Motor neuron (in vitro differentiated cells): ENCODE measurements at regions not wholly inside any gene's neighbourhood (a gene's known extent, or its start where the extent isn't known, plus 50 kb on each side); places are given as distances from the start of the nearest gene placed in this dataset.

ENCODE experiments used
- ATAC-seq, 8 experiments: fragments of 200-7000 bp; cut with Tn5 transposase; replicated peaks in 6 of 8; 2 replicates each; pipeline ENCODE4 v1.8.0; 2021; ENCODE audit warnings: mild to moderate bottlenecking in 8 of 8, moderate library complexity in 8 of 8
- H3K27ac ChIP-seq, 2 donors: fragments of 250-450 bp; sonication (Bioruptor Pico); 2 replicates each; pipeline ENCODE4 v1.9.0; 2021; ENCODE audit warnings: antibody characterized with exemption in 2 of 2, mild to moderate bottlenecking in 2 of 2, moderate library complexity in 1 of 2
- H3K4me1 ChIP-seq, 2 donors: fragments of 250-450 bp; sonication (Bioruptor Pico); replicated peaks in 1 of 2; 2 replicates each; pipeline ENCODE4 v1.6.1; 2021; ENCODE audit warnings: antibody characterized with exemption in 2 of 2, mild to moderate bottlenecking in 2 of 2, moderate library complexity in 1 of 2
- H3K4me3 ChIP-seq, 5 donors: fragments of 250-450 bp; sonication (Bioruptor Pico); 2 replicates each; pipeline ENCODE4 v1.9.0; 2021; ENCODE audit warnings: antibody characterized with exemption in 5 of 5, mild to moderate bottlenecking in 5 of 5, moderate library complexity in 4 of 5
- WGBS, 10 experiments: fragments of 450-650 bp; shearing (Covaris generic); methylation state at CpG; one replicate each; pipeline ENCODE4 v1.0.0; 2022; 5-methylcytosine and 5-hydroxymethylcytosine counted together
- in situ Hi-C, 9 experiments: fragments of 400-800 bp; cut with MboI; loops; one replicate each; pipeline ENCODE4 v1.15.0; 2021; ENCODE audit warnings: low sequenced_read_pairs in 9 of 9, low pct_unique_long_range_greater_than_20kb in 2 of 9; ENCODE audit not compliant: unreplicated experiment in 9 of 9

DNA sequence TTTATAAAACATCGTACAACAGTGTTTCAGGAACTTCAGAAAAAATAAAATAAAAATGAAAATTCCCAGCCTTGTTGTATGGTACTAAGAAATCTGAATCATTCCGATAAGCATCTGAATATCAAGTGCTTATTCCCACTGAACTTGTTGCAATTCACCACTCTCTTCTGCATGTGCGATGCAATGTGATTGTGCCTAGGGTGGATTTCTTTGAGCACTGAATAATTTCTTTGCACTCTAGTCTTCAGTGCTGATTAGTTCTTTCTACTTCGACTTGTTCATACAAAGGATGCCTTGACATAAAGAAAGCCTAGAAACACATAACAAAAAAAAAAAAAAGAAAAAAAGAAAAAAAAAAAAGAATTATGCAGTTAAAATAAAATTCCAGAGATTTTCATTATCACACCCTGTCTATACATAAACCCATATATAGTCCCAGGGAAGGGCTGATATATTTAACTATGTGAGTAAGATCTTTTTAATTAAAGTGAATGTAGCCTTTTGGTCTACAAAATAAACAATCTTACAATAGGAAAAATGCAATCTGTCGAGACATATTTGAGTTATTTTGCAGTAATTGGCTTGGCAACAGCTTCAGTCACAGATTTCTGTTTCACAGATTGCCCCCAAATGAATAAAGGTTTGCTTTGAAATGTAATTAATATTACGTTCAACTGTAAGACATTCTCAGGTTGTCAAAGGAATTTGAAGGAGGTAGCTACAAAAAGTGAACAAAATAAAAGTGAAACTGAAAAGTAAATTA is 1118.9 kb upstream of the CELF2 start:
- ATAC-seq, result peak in 2 of 8 experiments; percentile 66 to 69
- H3K4me3 ChIP-seq, result no peak overlapping the region
- no peak overlapping the region for H3K27ac ChIP-seq
- WGBS, 10 experiments, result 9 to 85% (median 65%) methylated on average over 5 to 6 of the region's 6 CpGs
- peaks cover 0 to 10% of the 10 kb centered on the region in 2 donors for H3K4me1 ChIP-seq
- in situ Hi-C loops, result no loop called here

DNA sequence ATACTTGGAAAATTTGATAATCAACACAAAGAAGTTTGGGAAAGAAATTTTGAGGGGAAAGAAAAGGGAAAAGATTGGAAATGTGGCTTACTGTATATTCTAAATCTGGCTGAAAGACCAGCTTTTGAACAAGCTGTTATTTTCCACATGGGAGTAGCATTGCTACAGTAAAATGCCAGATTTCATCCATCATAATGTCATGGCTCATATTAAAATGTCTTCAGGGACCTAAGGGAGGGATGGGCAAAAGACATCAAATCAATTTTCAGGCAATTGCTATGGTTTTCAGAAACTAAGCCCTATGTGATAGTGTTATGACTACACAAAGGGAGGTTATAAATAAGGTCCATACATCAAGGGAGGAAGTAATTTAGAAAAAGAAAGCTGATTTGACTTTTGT is 1116.9 kb upstream of the CELF2 start:
- in situ Hi-C loops, result no loop called here
- ATAC-seq, result peak in 5 of 8 experiments; percentile 10 to 91 (median 86)
- Histone ChIP-seq H3K27ac (no peak overlapping the region), H3K4me3 (no peak overlapping the region), H3K4me1 (peaks cover 0 to 10% of the 10 kb centered on the region in 2 donors)

DNA sequence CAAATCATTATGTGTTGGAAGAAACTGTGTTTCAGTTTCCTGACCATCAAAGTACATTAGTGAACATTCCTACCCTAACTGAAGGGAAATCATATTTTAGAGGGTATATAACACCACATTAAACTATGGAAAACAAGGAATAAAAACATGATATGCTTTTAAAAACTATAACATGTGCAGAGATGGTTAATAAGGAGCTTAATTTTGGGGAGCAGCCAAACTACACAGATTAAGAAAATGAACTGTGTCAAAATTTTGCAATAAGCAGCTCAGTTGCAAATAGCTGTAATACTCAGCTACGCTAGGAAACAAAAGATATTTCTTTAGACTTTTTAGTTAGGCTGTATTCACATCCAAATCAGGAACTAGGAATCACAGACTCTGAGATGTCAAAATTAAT is 1115.7 kb upstream of the CELF2 start:
- peaks cover 0 to 10% of the 10 kb centered on the region in 2 donors for H3K4me1 ChIP-seq
- H3K27ac ChIP-seq, result no peak overlapping the region
- WGBS, 10 experiments, result 14 to 100% (median 51%) methylated on average over 1 of the region's 1 CpG; no CpG with 5 or more reads in 2 of the 10 experiments
- in situ Hi-C loops, result no loop called here
- H3K4me3 ChIP-seq, result no peak overlapping the region
- no peak for ATAC-seq

DNA sequence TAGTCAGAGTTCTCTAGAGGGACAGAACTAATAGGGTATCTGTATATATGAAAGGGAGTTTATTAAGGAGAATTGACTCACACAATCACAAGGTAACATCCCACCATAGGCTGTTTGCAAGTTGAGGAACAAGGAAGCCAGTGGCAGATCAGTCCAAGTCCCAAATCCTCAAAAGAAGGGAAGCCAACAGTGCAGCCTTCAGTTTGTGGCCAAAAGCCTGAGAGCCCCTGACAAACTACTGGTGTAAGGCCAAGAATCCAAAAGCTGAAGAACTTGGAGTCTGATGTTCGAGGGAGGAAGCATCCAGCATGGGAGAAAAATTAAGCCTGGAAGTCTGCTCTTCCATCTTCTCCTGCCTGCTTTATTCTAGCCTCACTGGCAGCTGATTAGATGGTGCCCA is 1107.2 kb upstream of the CELF2 start:
- ATAC-seq, result no peak
- WGBS, 10 experiments, result 0 to 100% (median 80%) methylated on average over 1 of the region's 1 CpG; no CpG with 5 or more reads in 7 of the 10 experiments
- no peak overlapping the region for H3K4me3 ChIP-seq
- H3K4me1 ChIP-seq, result no peaks in the 10 kb centered on the region
- H3K27ac ChIP-seq, result no peak overlapping the region
- in situ Hi-C loops, result no loop called here

DNA sequence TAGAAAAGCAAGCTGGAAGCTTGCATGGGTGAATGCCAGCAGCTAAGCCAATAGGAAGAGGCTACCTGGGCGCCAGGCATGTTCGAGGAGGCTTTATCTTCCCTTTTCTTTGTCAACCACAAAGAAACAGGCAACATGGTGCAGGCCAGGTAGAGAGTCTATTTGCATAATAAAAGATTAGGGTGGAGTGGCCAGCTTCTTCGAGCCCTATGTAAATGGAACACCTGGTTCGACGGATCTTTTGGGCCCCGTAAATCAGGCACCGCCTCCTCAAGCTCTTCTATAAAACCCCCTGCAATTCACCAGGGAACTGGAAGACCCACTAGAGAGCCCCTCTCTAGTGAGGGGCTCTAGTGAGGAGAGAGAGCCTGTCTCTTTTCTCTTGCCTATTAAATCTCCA is 1106.2 kb upstream of the CELF2 start:
- no peak for ATAC-seq
- Histone ChIP-seq H3K27ac (no peak overlapping the region), H3K4me3 (no peak overlapping the region), H3K4me1 (no peaks in the 10 kb centered on the region)
- in situ Hi-C loops, result no loop called here
- WGBS, 10 experiments, result 4 to 100% (median 50%) methylated on average over 2 to 6 of the region's 7 CpGs; no CpG with 5 or more reads in 3 of the 10 experiments

DNA sequence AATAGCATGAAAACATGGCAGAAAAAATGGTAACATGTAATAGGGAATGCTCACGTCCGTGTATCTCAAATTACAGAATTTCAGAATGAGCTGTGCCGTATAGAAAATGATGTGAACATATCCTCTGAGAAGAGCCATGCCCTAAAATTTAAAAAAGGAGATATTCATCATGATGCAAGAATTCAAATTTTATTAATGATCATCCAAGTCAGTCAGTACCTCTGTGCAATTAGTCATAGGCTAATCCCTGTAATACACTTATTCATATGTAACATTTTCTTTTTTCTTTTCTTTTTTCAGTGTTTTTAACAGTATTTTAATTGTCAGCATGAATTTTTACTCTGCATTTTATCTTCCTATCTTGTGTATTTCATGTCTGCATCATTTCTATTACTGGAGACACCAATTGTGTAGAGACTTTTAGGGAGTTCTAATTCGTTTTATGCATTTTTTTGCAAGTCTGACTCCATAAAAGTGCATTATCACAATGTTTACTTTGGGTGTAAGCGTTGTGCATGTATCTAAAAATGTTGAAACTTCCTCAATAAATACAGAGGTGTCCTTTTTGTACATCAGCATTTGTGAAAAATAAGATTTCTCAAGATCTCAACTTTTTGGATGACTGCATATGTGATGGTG is 1103.7 kb upstream of the CELF2 start:
- H3K4me3 ChIP-seq, result no peak overlapping the region
- H3K27ac ChIP-seq, result no peak overlapping the region
- 4 to 78% (median 61%) methylated on average over 1 to 5 of the region's 5 CpGs for WGBS, 10 experiments
- no peaks in the 10 kb centered on the region for H3K4me1 ChIP-seq
- ATAC-seq, result peak in 2 of 8 experiments; percentile 55 to 84
- in situ Hi-C loops, result no loop called here

DNA sequence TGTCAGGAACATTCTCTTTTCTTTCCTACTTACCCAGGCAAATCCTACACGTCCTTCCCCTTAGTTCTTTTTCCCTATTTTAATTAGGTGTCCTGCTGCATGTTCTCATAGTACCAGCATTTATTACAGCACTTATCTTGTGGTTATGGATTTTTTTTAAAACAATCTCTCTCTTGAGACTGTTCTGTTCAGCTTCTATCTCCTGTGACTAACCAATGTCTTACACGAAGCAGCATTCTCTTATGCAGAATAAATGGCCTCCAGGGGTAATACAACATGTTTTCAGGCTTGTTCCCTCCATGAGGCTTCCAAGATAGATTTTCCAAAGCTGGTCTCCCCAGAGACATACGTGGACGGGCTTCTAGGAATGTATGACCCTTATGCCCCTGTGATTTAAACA is 1096.1 kb upstream of the CELF2 start:
- Histone ChIP-seq H3K4me3 (no peak overlapping the region), H3K27ac (no peak overlapping the region), H3K4me1 (peaks cover 0 to 18% of the 10 kb centered on the region in 2 donors)
- ATAC-seq, result peak in 5 of 8 experiments; percentile 55 to 79 (median 59)
- in situ Hi-C loops, result no loop called here
- WGBS, 10 experiments, result 8 to 72% (median 45%) methylated on average over 2 to 4 of the region's 4 CpGs; no CpG with 5 or more reads in 1 of the 10 experiments

DNA sequence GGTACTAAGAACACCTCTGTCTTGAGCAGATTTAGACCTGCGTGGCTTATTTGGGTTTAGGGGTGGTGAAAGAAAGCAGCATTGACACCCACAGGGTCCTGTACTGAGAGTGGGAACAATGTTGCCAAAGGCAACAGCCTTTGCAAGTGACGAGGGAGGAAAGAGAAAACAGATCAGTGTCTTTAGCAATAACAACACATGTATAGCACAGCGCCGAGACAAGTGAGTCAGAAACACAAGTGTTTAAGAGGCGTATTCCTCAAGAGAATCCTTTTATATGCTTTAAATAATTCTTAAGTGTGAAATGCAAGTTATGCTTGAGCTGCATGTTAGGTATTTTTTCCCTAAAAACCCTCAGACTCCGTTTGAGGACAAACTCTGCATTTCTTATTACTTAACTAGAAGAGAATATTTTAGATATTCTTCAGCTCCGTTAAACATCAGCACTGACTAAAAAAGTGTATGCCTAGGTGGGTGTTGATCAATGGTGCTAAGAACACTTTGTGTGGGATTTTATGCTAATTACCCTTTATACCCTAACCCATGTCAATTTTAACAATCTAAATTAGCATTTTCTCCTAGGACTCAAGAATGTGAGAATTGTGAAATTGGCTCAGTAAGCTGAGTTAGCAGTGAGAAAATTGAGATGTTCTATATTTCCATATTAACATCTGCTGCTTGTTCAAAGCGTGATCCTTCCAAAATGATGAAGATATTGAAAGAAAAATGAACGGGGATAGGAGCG is 1095.4 kb upstream of the CELF2 start:
- in situ Hi-C loops, result no loop called here
- Histone ChIP-seq H3K27ac (no peak overlapping the region), H3K4me1 (peaks cover 0 to 21% of the 10 kb centered on the region in 2 donors), H3K4me3 (no peak overlapping the region)
- peak in 1 of 8 experiments; percentile 87 for ATAC-seq
- WGBS, 10 experiments, result 8 to 100% (median 91%) methylated on average over 2 to 10 of the region's 10 CpGs

DNA sequence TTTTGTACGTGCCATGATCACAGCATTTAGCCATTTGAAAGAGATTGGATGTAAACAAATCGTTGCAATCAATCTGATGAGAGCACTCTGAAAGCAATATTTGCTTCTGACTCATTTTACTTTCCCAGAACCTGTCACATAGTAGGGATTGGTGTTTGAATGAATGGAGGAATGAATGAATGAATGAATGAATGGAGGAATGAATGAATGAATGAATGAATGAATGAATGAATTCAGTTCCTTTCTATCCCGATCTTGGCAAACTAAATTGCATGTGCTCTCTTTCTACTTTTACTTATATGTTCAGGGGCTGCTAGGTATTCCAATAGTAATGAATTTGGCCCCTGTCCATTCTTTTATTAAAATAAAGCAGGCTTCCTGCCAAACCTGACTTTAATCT is 1091.7 kb upstream of the CELF2 start:
- WGBS, 10 experiments, result 17 to 100% (median 83%) methylated on average over 2 to 3 of the region's 3 CpGs; no CpG with 5 or more reads in 1 of the 10 experiments
- in situ Hi-C loops, result no loop called here
- no peak for ATAC-seq
- no peak overlapping the region for H3K4me3 ChIP-seq
- H3K27ac ChIP-seq, result no peak overlapping the region
- peaks cover 0 to 18% of the 10 kb centered on the region in 2 donors for H3K4me1 ChIP-seq

DNA sequence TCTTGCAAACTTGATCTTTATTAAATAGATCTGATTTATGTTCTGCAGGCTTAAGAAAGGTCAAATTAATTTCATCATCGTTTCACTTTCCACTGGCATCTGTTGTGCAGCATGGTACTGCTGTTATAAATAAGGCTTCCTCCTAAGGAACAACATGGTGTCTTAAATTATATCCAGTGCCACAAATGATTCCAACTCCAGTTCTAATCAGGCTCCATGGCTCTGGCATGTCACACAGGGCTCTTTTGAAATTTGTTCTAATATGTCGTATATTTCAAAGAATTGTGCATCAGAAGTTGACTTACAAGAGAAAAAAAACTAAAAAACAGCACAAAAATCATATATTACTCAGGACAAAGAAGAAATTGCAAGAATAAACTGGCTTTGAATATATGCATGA is 1090.8 kb upstream of the CELF2 start:
- Histone ChIP-seq H3K4me1 (peaks cover 0 to 11% of the 10 kb centered on the region in 2 donors), H3K4me3 (no peak overlapping the region), H3K27ac (no peak overlapping the region)
- in situ Hi-C loops, result no loop called here
- WGBS, 10 experiments, result 0 to 76% (median 51%) methylated on average over 1 to 2 of the region's 2 CpGs; no CpG with 5 or more reads in 2 of the 10 experiments
- peak in 2 of 8 experiments; percentile 16 to 24 for ATAC-seq

DNA sequence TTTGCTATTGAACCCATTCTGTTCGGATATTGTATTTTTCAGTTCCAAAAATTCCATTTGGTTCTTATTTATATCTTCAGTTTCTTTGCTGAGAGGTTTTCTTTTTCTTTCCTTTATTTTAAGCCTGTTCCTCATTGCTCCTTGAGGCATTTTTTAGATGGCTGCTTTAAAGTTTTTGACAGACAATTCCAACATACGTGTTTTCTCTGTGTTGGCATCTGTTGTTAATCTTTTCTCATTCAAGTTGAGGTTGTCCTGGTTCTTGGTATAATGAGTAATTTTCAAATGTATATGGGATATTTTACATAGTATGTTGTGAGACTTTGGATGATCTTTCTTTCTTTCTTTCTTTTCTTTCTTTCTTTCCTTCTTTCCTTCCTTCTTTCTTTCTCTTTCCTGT is 1078.0 kb upstream of the CELF2 start:
- WGBS, 10 experiments, result 7 to 97% (median 77%) methylated on average over 2 of the region's 2 CpGs
- no peak overlapping the region for H3K27ac ChIP-seq
- H3K4me3 ChIP-seq, result no peak overlapping the region
- H3K4me1 ChIP-seq, result peaks cover 0 to 2% of the 10 kb centered on the region in 2 donors
- no peak for ATAC-seq
- in situ Hi-C loops, result no loop called here

DNA sequence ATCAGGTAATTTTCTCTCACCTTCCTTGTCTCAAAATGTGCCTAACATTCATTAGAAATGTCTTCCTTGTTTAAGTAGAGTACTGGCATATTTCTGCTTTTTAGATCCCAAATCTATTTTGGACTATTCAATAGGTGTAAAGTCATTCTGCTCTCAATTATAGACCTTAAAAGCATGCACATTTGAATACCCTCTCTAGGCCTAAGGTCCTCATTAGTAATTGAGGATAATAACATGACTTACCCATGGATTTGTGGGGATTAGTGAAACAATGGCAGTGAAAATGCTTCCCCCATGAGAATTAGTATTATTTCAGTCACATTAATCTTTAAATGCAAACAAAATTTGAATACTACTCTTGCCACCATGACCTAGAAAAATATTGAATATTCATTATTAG is 1073.0 kb upstream of the CELF2 start:
- in situ Hi-C loops, result no loop called here
- Histone ChIP-seq H3K4me3 (no peak overlapping the region), H3K27ac (no peak overlapping the region), H3K4me1 (peaks cover 0 to 6% of the 10 kb centered on the region in 2 donors)
- no peak for ATAC-seq

DNA sequence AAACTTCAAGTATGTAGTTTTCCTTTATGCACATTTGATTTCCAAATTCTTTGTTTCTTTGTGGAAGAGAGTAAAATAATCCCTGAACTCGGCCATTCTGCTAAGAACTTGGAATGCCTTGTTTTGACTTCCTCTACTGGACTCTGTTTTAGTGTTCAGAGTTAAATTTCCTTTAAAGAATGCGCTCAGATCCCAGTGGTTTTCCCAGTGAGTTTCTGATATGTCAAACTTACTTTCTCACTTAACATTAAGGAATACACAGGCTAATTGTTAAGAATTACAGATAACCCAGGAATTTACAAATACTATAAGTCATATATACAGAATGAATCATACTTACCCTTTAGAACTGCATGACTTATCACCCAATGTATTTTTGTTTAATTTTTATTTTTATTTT is 1067.6 kb upstream of the CELF2 start:
- 42 to 100% (median 90%) methylated on average over 1 to 2 of the region's 2 CpGs; no CpG with 5 or more reads in 1 of the 10 experiments for WGBS, 10 experiments
- no peak overlapping the region for H3K4me3 ChIP-seq
- ATAC-seq, result no peak
- no peak overlapping the region for H3K27ac ChIP-seq
- peaks cover 0 to 1% of the 10 kb centered on the region in 2 donors for H3K4me1 ChIP-seq
- in situ Hi-C loops, result no loop called here
